IPS DF 4.7 (cell line): ENCODE measurements at regions not wholly inside any gene's neighbourhood (a gene's known extent, or its start where the extent isn't known, plus 50 kb on each side); places are given as distances from the start of the nearest gene placed in this dataset.
"Not testable (repeated sequence)": the region's sequence is repeated elsewhere in the genome, so short reads cannot be mapped to it uniquely, and the experiment has no call there.

Experiments used
- DNase-seq: peaks from one replicate; pipeline ENCODE4 v3.0.0-alpha.2; 2013; ENCODE audit warnings: low spot score; ENCODE audit errors: extremely low read depth

DNA sequence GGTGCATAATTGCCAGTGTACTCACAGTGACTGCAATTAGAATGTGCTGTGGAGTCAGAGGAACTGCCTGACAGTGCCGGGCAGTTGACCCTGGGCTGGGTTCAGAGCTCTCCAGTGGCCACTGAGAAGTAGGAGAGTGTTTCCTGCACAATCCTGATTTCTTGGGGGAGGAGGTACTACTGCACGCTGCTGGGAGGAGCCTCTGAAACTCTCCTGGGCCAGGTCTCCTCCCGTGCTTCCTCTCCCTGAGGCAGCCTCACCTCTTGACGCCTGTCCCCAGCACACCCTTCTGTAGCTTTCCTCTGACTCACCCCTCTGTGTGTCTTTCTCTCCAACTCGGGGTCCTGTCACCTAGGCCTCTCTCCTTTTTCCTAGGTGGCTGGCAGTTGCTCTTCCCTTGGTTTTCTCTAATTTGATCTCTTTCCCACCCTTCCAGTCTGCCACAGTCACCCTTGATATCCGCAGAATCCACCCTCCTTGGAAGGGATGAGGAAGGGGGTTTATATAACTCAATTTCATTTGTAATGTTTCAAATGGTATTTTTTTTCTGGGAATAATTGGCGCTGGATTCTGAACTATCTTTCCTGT, 264.7 kb upstream of the PLGLB2 start:
- DNase-seq = not testable (repeated sequence)

DNA sequence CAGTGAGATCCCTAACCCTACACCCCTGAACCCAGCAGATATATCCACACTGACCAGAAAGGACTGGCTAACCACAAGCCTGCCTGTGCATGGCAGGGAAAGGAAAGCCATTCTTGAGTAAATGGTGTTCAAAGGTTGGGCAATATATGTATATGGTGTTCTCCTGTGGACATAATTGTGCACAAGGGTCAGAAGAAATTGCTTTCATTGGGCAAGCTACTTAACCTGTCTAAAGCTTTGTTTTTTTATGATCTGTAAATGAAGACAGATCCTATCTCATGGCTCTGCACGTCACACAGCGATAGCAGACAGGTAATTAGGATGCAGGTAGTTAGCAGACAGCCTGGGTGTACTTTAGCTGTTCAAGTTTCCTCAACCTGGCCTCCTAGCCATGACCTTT, 263.5 kb upstream of the PLGLB2 start:
- not testable (repeated sequence) for DNase-seq

DNA sequence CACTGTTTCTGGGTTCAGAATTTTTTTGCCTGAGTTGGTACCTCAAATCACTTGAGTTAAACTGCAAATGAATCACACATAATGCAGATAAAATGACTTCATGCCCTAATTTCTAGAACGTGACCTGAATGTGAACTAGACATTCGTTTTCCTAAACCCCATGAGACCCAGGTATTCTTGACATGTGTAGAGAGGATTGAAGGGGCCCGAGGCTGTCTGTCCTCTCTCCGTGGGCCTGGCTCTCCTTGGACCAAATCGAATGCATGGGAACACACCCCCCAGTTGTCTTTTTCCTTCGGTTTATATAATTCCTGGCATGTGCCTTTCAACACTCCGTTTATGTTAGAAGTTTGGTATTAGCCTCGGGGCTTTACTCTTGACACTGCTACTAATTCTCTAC, 262.4 kb upstream of the PLGLB2 start:
- DNase-seq = not testable (repeated sequence)

DNA sequence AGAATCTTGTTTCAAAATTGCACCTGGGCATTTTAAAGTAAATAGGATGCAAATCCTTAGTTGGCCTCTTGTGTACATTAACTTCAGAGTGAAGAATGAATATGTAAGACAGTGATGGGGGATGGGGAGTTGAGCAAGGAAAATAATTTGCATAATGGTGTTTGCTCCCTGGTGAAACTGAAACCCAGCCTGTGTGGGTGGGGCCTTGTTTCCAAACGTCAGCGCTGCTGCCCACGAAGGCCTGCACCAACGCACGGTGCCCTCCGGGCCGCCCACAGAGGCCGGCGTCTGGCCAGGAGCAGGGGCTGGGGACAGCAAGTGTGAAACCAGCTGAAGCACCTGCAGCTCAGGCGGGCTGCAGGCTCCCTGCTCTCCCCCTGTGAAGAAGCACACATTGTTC, 262.0 kb upstream of the PLGLB2 start:
- DNase-seq = not testable (repeated sequence)

DNA sequence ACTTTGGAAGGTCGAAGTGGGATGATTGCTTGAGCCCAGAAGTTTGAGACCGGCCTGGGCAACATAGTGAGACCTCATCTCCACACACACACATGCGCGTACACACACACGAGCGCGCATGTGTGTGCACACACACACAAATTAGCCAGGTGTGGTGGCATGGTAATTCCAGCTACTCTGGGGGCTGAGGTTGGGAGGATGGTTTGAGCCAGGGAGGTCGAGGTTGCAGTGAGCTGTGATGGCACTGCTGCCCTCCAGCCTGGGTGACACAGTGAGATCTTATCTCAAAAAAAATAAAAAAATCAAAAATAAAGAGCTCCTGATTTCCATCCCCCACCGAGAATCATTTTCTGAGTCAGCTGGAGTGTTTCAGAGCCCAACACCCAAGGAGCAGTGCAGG, 261.5 kb upstream of the PLGLB2 start:
- DNase-seq = not testable (repeated sequence)

DNA sequence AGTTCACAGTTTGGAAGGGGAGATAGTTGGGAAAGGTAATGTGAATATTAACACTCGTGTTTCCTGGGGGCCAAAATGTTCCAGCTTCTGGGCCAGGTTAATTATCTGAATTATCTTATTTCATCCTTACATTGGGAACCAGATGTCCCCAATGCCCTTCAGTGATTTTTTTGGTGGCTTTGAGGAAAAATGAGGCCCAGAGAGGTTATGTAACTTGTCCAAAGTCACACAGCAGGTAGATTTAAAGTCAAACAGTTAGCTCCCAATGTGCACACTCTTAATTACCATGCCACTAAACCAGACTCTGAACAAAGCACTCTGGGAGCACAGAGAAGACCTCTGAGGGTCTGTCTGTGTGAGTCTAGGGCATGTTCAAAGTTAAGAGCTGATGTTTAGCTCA, 259.9 kb upstream of the PLGLB2 start:
- not testable (repeated sequence) for DNase-seq

DNA sequence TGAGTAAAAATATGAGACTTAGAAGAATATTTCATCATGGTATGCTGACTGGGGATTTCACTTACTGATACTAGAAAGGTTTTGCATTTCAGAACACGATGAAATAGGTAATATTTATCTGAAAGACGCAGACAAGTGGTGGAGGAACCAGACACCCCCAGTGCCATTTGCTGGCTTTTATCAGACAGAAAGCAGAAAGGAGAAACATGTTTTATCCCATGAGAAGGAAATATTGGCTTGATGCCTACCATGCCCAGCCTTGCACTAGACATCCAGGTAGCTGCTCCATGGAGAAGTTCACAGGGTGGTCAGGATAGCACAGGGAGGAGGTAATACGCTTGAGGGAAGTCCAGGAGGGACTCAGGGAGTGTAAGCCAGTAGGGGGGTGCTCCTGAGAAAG, 258.9 kb upstream of the PLGLB2 start:
- DNase-seq = not testable (repeated sequence)

DNA sequence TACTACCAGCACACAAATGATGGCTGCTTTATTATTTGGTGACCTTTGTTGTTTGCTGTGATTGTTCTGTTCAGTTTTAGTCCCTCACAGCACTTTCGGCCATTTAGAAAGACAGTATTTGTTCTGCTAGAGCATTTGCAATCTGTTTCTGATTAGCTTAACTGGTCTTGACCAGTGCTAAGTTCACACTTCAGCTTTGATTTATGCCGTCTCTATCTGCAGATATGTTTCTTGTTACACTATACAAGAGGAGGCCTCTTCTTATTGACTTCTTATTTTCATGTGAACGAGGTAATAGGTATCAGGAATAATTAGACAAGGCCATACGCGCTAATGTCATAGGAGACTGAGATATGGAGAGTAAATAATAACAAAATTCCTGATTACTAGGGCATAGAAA, 253.0 kb upstream of the PLGLB2 start:
- DNase-seq = not testable (repeated sequence)

DNA sequence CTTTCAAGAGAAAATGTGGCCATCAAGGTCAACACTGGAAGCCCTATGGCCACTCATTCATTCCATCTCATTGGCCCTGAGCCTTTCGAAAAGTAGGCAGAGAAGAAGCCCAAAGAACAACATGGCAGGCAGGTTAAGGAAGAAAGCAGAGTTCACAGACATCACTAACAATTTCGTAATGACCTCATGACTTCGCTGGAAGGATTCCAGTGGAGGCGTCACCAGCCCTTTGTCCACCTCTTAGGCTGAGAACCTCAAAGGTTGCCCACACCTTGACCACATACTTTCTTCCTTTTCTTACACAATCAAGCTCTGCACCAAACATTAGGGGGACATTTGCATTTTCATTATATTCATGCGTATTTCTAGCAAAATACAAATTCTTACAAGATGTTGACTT, 252.4 kb upstream of the PLGLB2 start:
- not testable (repeated sequence) for DNase-seq

DNA sequence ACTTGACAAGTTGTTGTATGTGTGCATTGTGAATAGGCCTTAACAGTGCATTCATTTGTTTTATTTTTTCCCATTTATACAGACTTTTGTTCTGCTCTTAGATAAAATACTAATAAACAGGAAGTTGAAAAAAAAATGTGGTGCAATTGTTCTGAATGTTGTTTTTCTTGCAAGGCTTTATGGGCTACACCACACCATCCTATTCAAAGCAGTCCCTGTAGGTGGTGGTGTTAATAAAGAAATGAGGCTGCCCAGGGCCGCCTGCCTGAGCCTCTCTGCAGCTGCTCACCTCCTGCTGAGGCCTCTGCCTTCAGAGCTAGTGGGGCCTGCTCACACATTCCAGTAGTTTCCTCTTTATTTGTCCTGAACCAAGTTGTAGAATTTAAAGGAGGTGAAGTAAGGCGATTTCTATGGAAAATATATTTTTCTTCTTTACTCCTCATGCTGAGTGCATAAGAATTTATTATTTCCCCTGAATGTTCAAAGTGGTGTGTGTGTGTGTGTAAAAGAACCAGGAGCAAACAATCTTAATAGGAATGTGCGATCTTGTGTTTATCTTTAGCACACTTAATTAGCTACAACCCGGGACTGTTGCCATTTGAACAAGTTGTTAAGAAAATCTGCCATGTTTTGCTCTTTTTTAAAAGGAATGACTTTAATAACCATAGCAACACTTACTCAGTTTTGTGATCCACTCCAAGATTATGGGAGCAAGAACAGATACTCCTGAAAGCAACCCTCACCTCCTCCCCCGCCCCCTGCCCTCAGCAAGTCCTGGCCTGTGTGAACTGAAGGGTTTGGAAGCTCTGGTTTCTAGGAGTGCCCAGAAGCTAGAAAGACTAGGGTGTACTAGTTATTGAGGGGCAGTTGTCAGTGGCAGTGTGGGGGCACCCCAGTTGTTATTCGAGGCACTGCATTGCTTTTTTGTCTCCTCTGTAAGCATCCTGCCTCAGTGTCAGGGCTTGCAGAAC, 251.6 kb upstream of the PLGLB2 start:
- DNase-seq = not testable (repeated sequence)

DNA sequence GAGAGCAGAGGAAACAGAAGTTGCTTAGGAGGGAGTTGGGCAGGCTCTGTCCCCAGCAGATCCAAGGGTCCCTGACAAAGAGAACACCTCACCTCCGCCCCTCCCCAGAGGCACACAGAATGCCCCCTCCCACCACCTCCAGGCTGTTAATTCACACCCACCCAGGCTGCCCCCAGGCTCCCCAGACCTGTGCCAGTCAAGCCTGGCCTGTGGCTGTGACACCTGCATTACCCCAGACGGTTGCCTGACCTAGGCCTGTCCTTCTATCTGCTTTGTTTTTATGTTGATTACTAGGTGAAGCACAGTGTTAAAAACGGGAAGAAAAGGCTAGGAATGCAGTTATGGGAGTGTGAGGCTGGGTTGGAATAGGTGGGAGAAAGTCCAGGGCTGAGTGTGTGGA, 250.8 kb upstream of the PLGLB2 start:
- not testable (repeated sequence) for DNase-seq

DNA sequence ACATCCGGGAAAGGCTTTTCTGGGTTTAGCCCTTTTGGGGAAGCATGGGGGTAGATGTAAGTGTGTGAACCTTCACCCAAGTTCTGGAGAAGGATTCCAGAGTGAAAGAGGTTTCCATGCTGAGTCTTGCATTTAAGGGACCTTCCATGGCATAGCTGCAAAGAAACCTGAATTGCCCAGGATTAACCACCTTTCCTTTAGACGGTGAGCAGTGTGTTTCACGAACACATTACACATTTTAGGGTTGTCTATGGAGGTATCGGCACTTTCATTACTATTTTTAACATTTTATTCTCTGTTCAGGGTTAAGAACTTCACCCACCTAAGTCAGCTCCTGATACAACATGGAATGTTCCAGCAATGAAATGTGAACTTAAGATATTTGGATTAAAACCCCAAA, 250.2 kb upstream of the PLGLB2 start:
- DNase-seq = not testable (repeated sequence)

DNA sequence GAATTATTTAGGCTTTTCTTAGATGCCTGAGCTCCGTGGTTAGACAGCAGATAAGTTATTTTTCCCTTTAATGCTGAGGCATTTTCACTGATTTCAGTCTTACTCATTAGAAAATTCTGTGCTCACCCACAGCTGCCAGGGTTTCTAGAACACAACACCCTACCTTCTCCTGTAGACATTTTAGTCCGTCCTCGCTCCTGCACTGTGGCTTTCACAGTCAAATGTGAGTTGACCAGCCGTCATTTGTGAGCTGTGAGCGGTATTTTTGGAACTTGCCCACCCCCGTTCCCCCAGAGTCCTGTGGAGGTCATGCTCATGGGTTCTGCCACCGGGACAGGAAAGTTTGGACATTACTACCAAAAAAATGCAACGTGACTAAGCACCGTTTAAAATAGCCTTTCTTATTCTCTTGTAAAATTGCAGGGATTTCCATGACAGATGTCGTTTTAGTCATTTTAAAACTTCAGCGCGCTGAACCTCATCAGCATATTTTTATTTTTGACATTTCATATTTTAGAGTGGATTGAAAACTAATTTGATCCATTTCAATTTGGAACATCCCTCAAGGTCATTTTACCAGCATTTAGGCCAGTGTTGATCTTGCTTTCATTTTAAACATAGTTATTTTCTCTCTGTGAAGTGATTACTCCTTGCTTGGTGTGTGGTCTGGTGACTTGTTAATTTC, 249.6 kb upstream of the PLGLB2 start:
- not testable (repeated sequence) for DNase-seq

DNA sequence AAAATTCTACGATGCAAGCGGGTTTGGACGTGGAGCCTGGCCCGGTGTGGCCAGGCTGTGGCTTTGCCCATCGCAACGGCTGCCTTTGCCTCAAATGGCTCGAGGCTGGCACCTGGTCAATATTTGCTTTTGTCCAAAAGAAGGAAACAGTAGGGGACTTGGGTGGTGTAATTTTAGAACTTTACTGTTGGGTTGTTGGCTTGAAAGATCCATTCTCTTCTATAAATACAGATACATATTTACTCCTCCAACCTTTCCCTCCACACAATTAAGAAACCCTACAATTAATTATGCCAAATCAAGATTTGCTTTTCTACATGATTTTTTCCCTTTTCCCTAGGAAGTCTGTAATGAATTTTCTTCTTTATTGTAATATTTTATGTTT, 249.0 kb upstream of the PLGLB2 start:
- not testable (repeated sequence) for DNase-seq

DNA sequence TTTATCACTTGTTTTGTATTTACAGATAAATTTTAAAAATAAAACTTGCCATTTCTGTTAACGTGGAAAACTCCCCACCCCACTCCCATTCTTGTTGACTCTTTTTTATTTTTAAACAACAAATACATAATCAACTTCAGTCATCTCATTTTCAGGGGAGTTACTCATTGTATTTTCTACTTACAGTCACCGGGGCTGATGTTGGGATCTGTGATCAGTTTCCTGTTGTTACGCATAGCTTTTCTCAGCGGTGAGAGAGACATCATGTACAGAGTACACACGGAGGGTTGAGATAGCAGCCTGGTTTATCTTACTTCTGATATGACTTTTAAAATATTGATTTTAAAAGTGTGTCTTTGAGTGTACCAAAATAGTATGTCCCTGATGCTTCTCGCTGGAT, 248.0 kb upstream of the PLGLB2 start:
- not testable (repeated sequence) for DNase-seq

DNA sequence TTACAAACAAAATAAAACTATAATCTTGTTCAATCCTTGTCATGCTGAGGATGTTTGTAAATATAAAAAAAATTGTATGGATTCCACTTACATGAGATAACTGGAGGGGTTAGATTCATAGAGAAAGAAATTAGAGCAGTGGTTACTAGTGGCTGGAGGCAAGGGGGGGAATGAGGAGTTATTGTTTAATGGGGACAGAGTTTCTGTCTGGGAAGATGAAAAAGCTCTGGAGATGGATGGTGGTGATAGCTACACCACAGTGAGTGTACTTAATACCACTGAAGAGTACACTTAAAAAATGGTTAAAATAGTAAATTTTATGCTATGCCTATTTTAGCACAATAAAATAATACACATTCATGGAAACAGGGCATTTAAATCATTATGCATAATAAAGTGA, 247.5 kb upstream of the PLGLB2 start:
- DNase-seq = not testable (repeated sequence)

DNA sequence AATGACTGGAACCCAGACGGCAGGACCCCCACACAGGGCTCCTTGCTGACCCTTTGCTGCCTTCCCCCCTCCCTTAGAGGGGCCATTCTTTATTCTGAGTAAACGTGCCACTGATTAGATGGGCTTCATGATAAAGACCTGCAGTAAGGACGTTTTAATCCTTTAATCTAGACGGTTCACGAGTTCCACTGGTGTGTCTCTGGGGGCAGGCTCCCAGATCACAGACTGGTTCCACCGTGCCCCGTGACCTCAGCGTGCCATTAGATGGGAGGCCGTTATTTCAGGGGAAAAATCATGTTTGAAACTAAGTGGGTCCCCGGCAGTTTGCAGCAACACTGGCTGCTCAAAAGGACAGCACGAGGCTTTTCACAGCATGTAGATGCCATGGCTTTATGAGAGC, 246.9 kb upstream of the PLGLB2 start:
- not testable (repeated sequence) for DNase-seq

DNA sequence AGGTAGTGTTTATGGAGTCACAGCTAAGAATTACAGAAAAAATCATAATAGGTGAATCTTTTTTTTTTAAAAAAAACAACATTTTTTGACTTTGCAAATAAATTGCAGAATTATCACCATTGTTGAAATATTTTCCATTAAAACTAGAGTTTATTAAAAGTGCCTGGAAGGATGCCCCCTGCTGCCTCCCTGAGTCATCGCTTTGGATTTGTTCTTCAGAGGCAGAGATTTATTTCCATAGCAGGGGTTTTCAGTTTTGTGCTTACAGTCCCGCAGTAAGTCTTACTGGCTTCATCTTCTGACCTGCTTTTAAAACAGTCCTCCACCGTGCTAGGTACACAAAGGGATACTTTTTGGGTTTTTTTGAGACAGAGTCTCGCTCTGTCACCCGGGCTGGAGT, 244.9 kb upstream of the PLGLB2 start:
- not testable (repeated sequence) for DNase-seq

DNA sequence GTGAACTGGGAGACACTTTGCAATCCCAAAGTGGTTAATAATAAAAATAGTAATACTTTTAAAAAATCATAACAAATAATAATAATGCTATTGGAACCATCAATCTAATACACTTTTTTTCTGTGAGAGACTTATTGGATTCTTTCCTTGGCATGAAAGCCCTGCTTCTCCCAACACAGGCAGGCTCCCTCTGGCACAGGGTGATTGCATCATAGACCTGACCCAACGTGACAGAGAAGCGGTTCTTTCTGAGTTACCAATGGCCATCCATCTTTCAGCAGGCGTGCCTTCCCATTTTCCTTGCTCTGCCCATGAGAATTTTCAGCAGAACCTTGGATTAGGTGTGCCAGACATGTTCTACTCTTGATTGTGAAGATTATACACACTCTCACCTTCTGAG, 242.6 kb upstream of the PLGLB2 start:
- DNase-seq = not testable (repeated sequence)

DNA sequence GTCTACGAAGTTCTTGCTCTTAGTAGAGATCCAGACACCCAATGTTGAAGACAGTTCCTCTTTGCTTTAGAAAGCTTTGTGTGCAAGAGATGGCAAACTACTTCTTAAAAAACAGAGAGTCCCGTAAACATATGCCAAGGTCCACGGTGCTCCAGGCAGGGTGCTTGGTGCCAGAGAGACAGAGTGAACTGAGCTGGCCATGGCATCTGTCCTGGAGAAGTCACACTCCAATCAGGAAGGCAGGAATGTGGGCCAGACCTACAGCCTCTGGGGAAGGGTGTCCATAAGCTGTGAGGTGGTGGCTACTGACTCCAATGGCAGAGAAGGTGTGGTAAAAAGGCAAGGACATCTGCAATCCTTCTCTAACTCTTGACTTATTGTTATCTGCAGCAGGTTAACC, 242.0 kb upstream of the PLGLB2 start:
- DNase-seq = not testable (repeated sequence)

DNA sequence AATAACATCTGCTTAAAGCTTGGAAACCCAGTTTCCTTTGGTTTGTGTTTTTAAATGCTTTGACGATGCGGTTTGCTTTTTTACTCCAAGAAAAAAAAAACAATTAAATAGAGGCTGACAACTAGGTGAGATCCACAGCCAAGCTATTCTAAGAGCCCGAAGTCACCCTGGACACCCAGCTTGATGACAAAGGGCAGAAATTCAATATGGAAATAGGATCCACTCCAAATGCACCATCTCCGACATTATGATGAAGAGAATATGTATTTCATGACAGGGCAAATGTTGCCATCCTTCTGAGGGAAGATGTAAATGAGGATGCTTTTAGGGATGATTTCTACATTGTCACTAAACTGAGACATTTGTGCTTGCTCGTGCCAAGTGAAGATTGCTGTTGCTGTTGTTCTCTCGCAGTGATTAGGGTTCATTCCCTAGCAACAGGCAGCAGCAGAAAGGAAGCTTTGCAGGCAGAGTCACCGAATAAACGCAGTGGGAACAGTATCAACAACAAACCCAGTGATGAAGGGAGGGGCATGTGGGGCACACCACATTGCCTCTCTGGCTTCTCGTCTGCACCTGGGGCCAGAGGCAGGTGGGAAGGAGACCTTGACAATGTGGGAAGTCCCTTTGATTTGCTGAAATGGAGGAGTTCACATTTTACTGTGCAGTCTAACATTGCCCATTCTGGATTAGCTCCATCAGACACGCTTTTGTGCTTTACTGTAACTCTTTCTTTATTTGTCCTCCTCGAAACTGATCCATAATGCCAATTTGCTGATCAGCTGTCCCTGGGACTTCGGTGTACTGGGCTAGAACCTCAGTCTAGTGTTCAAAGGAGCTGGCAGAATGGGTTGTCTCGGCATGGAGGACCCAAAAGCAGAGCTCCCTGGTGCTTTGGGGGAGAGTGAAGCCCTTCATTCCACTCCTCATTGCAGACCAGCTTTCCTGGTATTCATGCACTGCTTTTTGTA, 240.2 kb upstream of the PLGLB2 start:
- DNase-seq = not testable (repeated sequence)
